Renal pelvis (tissue), 1 donor: ENCODE measurements at regions not wholly inside any gene's neighbourhood (a gene's known extent, or its start where the extent isn't known, plus 50 kb on each side); places are given as distances from the start of the nearest gene placed in this dataset.
"Not testable (repeated sequence)": the region's sequence is repeated elsewhere in the genome, so short reads cannot be mapped to it uniquely, and the experiment has no call there.

Experiments used
- DNase-seq: peaks from one replicate; pipeline ENCODE4 v3.0.0-alpha.2; 2013

DNA sequence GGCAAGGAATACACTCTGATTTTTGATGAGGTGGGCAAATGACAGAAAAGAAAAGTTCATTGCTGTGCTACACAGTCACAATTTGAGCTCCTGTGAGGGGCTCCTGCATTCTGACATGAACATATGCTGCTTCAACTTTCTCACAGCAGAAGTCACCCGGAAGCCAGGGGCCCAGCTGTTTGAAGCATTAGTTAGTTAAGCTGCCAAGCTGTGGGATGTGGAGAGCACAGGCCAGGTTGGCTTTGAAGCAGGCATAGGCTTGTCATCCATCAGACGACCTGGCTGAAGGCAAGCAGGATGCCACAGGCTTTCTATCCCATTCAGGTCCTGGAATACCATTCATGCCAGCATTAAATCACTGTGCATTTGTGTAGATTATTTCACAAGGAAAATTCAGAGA is 63.1 kb downstream of the MTNR1B start:
- DNase-seq, result no peak

DNA sequence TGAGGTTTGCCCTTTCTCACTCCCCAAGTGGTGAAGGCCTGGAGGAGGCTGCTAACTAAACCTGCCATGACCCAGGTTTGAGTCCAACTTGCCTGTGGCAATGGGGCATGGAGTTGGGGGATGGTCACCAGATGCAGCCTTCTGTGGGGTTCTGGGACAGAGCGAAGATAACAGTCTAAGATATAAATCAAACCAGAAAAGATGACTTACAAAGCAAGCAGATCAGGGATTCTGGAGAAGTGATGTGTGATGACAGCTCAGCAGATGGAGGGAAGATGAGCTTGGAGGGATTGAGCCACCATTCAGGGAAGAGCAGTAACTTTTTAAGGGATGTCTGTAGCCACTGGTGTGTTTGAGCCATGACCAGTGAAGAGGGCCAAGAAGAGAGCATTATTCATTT is 63.6 kb downstream of the MTNR1B start:
- DNase-seq, result no peak

DNA sequence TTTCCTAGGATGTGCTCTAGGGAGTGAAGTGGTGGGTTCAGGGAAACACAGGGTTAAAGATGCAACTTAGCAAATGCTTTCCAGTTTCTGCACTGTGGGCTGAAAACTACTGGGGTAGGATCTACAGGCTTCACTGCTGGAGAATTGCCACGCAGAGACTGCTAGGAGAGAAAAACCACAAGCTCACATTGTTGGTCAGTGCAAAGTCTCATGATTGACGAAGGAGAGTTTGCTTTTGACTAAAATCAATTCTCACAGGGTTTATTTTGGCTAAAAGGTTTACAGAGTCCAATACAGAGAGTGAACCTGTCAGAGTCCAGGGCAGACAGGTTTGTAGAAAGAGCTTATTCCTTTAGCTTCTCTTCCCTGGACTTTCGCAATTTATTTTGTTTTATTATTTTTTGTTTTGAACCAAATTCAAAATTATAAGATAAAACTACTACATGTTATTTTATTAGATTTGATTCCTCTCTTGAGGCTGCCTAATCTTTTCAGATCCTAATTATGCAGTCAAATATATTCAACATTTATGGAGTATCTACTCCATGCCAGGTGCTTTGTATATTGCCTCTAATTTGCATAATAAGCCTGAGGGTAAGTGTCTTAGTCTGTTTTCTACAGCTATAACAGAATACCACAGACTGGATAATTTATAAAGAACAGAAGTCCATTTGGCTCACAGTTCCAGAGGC is 64.7 kb downstream of the MTNR1B start:
- DNase-seq, result no peak

DNA sequence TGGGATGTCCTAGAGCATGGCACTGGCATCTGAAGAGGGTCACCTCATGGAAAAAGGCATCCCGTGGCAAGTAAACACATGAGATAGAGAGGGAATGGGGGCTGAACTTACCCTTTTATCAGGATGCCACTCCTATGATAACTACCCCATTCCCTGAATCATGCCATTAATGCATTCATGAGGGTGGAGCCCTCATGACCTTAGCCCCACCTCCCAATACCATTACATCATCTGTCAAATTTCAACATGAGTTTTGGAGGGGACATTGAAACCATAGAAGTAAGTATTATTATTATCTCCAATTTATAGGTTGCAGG is 65.2 kb downstream of the MTNR1B start:
- DNase-seq, result no peak

DNA sequence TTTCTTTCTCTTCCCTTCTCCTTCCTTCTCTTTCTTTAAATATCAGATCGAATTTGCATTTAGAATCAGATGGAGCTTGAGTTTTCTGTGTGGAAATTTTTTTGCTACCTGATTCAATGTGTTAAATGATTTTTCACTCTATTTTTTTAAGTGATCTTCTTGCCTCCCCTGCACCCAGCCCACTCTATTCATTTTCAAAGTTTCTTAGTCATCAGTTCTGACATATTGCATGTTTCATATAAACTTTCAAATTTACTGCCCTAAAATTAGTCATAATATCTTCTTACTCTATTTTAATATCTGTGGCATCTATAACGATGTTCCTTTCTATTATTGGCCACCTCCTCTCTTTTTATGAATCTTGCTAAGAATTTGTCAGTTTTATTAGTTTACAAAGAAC is 69.1 kb downstream of the MTNR1B start:
- no peak for DNase-seq

DNA sequence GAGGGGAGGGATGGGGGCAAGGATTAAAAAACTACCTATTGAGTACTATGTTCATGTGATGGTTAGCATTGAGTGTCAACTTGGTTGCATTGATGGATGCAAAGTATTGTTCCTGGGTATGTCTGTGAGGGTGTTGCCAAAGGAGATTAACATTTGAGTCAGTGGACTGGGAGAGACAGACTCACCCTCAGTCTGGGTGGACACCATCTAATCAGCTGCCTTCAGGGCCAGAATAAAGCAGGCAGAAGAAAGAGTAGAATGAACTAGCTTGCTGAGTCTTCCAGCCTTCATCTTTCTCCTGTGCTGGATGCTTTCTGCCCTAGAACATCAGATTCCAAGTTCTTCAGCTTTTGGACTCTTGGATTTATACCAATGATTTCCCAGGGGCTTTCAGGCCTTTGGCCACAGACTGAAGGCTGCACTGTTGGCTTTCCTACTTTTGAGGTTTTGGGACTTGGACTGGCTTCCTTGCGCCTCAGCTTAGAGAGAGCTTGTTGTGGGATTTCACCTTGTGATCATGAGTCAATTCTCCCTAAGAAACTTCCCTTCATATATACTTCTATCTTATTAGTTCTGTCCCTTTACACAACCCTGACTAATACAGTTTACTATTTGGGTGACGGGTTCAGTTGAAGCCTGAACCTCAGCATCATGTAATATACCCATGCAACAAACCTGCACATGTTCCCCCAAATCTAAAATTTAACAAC is 70.2 kb downstream of the MTNR1B start:
- no peak for DNase-seq

DNA sequence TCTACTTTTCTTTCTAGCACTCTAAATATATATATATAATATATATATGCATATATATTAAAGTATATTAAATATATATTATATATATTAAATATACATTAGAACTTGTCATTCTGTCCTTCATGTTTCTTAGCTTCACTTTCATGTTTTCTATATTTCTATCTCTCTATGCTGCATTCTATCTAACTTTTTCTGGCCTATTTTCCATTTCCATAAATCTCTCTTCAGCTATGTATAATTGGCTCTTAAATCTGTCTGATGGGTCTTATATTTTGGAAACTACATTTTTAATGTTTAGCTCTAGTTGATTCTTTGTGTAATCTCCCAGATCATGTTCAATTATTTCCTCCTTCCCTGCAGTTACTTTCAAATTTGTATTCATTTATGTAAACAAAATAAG is 72.2 kb downstream of the MTNR1B start:
- DNase-seq, result no peak

DNA sequence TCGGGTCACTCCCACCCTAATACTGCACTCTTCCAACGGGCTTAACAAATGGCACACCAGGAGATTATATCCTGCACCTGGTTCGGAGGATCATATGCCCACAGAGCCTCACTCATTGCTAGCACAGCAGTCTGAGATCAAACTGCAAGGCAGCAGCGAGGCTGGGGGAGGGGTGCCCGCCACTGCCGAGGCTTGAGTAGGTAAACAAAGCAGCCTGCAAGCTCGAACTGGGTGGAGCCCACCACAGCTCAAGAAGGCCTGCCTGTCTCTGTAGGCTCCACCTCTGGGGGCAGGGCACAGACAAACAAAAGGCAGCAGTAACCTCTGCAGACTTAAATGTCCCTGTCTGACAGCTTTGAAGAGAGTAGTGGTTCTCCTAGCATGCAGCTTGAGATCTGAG is 73.7 kb downstream of the MTNR1B start:
- DNase-seq, result not testable (repeated sequence)

DNA sequence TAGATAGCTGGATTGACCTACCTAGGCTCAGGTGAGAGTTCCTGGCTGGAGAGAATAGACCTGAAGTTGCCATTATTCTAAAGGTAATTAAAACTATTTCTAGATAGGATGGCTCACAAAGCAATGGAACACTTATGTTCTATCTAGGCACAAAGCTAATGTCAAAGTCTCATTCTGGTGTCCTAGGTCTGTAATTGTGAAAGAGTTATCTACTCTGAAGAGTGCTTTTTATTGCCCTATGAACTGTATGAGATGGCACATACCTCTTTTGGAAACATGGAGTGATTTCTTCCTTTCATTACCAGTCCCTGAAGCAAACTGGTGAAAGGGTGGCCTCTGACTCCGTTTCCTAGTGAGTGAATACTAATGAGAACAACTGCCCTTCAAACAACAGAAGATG is 80.3 kb downstream of the MTNR1B start:
- no peak for DNase-seq

DNA sequence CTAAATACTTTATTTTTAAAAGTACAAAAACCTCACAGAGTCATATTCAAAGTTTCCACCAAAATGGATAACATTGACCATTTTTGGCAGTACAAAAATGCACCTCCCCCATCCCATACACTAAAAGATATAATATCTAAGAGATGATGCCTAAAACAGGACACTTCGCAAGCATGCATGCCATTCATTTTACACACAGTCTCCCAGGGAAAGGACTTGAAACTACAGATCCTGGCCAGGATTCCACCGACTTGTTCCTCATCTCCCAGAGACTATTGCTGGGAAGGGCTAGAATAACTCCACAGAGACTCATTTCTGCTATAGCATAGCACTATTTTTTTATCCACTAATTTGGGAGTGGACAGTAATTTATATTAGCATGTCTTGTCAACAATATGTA is 81.7 kb downstream of the MTNR1B start:
- DNase-seq, result no peak

DNA sequence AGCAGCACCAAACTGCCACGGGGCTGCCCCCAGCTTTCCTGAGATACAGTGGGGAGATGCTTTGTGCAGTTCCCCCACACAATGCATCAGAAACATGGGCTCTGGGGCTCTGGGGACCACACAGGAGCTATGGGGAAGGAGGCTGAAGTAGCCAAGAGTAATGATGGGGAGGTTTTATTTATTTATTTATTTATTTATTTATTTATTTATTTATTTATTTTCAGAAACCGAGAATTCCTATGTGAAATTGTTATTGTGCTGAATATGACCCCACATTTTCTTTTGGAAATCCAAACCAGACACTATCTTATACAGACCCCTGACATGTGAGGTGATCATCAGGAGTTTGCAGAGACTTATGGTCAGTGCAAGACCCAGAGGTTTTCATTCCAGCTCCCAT is 84.4 kb downstream of the MTNR1B start:
- DNase-seq, result no peak

DNA sequence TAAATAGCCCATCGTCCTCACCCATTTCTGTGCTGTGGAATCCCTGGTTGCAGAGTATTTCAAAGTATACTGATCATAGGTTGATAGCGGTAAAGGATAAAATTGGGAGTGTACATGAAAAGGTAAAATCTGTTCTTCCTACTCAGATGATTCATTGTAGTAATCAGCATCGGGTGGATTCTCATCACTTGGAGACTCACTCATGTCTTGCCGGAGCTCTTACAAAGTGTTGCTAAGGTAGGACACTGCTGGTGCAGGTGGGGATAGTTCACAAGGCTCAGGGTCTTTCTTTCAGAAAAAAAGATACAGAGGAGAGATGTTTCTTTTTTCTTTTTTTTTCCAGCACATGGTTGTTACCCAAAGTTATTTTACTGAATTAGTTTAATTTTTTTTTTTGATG is 84.8 kb downstream of the MTNR1B start:
- DNase-seq, result no peak

DNA sequence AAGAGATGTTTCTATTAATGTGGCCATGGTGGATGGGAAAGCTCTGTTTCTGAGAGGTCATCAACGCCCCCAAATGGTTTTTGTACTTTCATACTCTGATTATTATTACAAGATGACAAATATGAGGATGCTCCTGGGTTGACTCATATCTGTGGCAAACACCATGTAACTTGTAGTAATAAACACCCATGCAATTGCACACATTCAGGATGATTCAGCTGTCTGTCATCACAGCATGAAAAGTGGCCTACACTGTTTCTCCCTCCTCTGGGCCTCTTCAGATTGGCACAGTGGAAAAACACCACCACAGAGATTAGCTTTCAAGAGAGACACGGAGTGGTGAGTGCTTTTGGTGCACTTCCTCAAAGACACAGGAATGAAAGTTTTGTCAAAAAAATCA is 85.4 kb downstream of the MTNR1B start:
- no peak for DNase-seq

DNA sequence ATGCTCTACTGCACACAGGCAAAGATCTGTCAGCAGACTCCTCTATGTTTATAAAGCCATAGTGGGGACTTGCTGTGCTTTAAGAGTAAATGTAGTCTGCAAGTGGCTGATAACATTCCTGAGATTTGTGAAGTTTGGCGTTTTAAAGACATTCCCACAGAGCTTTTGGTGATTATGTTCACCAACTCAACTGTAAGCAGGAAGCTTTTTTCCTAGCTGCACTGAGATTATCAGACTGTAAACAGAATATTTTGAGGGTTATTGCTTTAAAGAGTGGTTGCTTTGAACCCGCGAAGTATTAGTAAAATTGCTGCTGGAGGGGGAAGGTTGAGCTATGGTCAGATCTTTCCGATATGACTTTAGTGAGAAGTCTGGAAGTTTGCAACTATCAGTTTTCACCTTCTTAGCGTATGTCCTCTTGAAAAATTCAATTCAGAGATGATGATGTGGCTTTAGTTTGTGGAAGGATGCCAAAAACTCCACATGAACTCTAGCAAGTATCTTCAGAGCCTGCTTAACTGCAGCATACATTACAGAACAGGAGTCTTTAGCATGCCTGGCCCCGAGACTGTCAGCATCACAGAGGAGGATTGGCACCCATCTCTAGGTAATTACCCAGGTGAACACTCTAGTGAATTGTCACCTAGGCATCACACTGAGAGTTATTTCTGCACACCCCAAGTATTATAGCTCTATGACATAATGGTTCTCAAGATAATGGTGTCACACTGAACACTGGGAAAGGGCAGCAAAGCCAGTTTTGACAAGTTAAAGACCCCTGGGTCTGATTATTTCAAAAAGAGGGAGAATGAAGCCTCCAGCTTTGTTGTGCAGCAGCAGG is 89.9 kb downstream of the MTNR1B start:
- DNase-seq, result peak; percentile 14

DNA sequence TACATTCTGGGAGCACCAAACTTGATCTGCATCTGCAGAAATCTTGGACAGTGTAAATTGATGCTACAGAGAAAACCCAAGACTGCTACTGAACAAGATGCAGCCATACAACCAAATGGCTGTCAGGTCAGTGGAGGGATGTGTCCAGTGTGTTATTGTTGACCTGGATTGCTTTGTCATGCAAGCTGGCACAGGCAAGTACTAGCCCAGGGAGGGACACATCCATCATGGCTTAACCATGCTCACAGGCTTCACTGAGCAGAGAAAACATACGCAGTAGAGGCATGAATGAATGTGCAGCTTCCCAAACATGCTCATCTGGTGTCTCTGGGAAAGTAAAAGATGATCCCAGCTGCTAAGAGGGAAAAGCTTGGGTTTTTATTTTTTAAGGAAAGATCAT is 93.6 kb downstream of the MTNR1B start:
- peak; percentile 14 for DNase-seq

DNA sequence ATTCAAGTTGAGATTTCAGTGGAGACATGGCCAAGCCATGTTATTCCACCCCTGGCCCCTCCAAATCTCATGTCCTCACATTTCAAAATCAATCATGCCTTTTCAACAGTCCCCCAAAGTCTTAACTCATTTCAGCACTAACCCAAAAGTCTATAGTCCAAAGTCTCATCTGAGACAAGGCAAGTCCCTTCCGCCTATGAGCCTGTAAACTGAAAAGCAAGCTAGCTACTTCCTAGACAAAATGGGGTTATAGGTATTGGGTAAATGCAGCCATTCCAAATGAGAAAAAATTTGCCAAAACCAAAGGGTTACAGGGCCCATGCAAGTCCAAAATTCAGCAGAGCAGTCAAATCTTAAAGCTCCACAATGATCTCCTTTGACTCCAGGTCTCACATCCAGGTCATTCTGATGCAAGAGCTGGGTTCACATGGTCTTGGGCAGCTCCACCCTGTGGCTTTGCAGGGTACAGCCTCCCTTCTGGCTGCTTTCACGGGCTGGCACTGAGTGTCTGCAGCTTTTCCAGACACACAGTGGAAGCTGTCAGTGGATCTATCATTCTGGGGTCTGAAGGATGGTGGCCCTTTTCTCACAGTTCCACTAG is 95.7 kb downstream of the MTNR1B start:
- not testable (repeated sequence) for DNase-seq

DNA sequence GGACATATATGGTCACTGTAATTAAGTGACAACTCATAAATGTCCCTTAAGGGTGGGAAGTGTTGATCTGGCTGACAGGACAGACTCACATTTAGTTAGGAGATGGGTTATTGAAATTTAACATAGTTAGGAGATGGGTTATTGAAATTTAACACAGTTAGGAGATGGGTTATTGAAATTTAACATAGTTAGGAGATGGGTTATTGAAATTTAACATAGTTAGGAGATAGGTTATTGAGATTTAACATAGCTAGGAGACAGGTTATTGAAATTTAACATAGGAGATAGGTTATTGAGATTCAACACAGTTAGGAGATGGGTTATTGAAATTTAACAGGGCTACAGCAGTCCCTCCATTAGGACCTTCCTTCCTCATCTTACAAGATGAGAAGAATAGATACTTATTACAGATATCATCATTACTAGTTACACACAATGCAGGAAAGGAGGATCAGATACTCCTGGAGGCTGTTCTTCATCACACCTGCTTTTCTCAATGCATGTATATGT is 98.5 kb downstream of the MTNR1B start:
- DNase-seq, result no peak

DNA sequence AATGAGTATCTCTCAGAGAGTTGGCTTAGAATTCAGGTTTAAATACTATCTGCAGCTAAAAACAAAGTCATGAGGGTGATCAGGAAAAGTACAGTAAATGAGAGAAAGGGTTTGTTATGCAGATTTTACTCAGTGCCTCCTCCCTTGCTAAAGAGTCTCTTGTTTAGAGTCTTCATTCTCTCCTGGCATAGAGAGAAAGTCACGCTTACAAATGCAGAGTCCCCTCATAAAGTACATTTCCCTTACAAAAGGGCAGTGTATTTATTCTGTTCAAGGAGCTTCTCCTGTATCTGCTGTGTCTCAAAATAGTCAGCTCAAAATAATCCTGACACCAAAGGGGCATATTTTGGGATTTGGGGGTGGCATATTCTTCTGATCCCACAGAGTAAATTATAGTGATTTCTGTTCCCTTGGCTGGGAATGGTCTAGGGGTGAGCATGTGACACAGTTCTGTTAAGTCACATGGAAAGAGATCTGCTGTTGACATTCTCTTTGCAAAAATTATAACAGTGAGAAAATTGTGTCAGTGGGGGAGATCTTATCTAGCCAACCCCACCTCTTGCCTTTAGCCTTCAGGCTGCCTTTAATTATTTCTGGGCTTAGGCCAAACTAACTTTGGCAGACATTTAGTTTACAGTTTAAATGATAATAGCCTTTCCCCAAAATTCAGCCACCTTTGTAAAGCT is 102.9 kb downstream of the MTNR1B start:
- DNase-seq, result no peak

DNA sequence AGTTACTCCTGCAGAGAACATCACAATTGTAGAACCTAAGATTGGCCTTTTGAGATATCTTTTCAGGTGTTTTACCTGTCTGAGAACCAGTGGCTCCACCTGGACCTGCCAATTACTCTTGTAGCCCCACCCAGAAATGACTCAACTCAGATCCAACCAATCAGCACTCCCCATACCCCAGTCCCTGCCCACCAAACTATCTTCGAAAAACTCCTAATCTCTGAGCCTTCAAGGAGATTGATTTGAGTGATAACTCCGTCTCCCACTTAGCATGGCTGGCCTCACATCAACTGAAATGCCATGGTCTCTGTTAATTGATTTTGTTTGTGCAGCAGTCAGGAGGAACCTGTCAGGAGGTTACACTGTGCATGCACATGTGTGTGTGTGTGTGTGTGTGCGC is 103.6 kb downstream of the MTNR1B start:
- no peak for DNase-seq

DNA sequence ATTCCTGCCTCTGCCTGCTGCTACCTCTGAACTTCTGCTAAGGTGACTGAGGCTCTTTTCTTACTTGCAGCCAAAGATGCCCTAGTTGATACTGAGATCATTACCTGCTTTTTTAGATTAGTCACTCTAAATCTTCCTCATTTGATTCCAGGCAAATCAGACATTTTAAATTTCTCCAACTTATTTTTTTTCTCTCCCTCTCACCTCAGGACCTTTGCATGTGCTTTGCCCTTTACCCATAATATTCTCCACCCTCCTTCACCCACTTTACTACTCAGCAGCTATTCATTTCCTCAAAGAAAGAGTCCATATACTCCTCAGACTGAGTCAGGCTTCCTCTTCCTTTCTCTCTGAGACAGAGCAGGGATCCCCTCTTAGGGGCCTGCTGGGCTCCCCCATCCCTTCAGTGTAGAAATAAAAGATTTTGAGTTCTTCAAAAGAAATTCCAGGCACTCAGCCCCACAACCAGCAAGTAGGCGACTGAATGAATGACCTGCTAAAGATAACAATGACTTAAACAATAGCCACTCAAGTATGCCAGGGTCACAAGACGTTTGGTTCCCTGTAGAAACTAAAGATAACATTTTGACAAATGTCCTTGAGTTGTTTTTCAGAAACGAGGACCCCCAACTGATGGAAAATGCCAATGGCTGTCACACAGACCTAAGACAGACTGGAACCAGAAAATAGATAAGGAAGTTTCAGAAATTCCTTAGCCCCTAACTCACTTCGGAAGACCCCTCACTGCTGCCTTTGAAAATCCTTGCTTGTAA is 104.2 kb downstream of the MTNR1B start:
- no peak for DNase-seq

DNA sequence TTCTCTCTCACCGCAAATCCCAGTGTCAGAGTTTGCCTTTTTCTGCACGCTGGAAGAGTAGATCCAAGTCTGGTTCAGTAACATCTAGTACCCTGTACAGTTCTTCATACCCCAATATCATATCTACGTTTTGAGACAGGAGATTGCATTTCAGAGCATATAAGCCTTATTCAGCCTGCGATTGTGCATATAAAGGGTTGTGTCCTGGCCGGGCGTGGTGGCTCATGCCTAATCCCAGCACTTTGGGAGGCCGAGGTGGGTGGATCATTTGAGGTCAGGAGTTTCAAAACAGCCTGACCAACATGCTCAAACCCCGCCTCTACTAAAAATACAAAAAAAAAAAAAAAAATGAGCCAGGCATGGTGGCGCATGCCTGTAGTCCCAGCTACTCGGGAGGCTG is 104.9 kb downstream of the MTNR1B start:
- DNase-seq, result no peak
